Endothelial cell of umbilical vein (primary cell): ENCODE measurements at regions not wholly inside any gene's neighbourhood (a gene's known extent, or its start where the extent isn't known, plus 50 kb on each side); places are given as distances from the start of the nearest gene placed in this dataset.

Experiments
- BruUV-seq: library from RNA; stranded (reverse); fragments of 400-500 nt; replicated peaks from 2 replicates; lab custom pipeline; 2021; lab: Mats Ljungman, UMichigan
- CTCF ChIA-PET: fragments of 300-600, 350-600 bp; sonication (Branson Sonifier 250); formaldehyde crosslinking; loops from one replicate; lab custom pipeline; 2021; ENCODE audit warnings: antibody characterized with exemption, inconsistent platforms; lab: Charles Lee
- POLR2A ChIA-PET: fragments of 300-600, 350-600 bp; sonication (Branson Sonifier 250); formaldehyde crosslinking; loops from one replicate; lab custom pipeline; 2021; ENCODE audit warnings: antibody characterized with exemption, inconsistent platforms; lab: Charles Lee
- DNase-seq: peaks from one replicate; pipeline ENCODE4 v3.0.0-alpha.2; 2011; ENCODE audit warnings: low read depth, low spot score
- FAIRE-seq: peaks from 2 replicates; lab custom pipeline; 2011; peaks lifted over from hg19 to GRCh38; lab: Jason Lieb, UNC
- H2AFZ ChIP-seq: 2 replicates; pipeline ENCODE4 v1.6.0; 2012; ENCODE audit warnings: low read depth, low read length, control low read depth, inconsistent platforms
- H3K27ac ChIP-seq: 2 replicates; pipeline ENCODE4 v1.5.1; 2011; ENCODE audit warnings: low read depth, mild to moderate bottlenecking, control low read depth, low read length, moderate library complexity; ENCODE audit not compliant: insufficient read depth
- H3K27me3 ChIP-seq, 2 experiments: 2 replicates each; pipeline versions ENCODE4 v1.6.0 to v1.6.1; 2011; ENCODE audit warnings: low read length in 2 of 2, mixed read lengths in 1 of 2; ENCODE audit not compliant: control insufficient read depth in 2 of 2, insufficient read depth in 2 of 2
- H3K36me3 ChIP-seq, 2 experiments: 2 replicates in 1 of 2; 3 replicates in 1 of 2; pipeline ENCODE4 v1.5.1; 2011; ENCODE audit warnings: low read length in 2 of 2, mild to moderate bottlenecking in 1 of 2, moderate library complexity in 1 of 2; ENCODE audit not compliant: control insufficient read depth in 2 of 2, insufficient read depth in 2 of 2; ENCODE audit errors: extremely low read depth in 1 of 2
- H3K4me1 ChIP-seq: 3 replicates; pipeline ENCODE4 v1.5.1; 2011; ENCODE audit warnings: mild to moderate bottlenecking, low read length; ENCODE audit not compliant: control insufficient read depth, insufficient read depth; ENCODE audit errors: extremely low read depth
- H3K4me2 ChIP-seq: 2 replicates; pipeline ENCODE4 v1.6.1; 2011; ENCODE audit warnings: low read length, control low read depth, mixed read lengths; ENCODE audit not compliant: insufficient read depth
- H3K4me3 ChIP-seq, 3 experiments: fragments of 200-600 bp in 1 of 3; sonication (generic), shearing (Covaris generic) in 1 of 3; replicated peaks in 1 of 3; 2 replicates each; pipeline ENCODE4 v1.5.1; 2011 to 2016; ENCODE audit warnings: control low read depth in 3 of 3, low read length in 3 of 3, mild to moderate bottlenecking in 2 of 3, inconsistent platforms in 1 of 3, low read depth in 1 of 3, moderate library complexity in 1 of 3; ENCODE audit not compliant: insufficient read depth in 1 of 3
- H3K79me2 ChIP-seq: 2 replicates; pipeline ENCODE4 v1.6.0; 2012; ENCODE audit warnings: low read length, inconsistent platforms; ENCODE audit not compliant: control insufficient read depth, insufficient read depth
- H3K9ac ChIP-seq: replicated peaks from 2 replicates; pipeline ENCODE3; 2011; ENCODE audit warnings: low read length, control low read depth; ENCODE audit not compliant: insufficient read depth; ENCODE audit errors: extremely low read depth
- H3K9me1 ChIP-seq: replicated peaks from 3 replicates; pipeline ENCODE4 v1.6.0; 2011; ENCODE audit warnings: mild to moderate bottlenecking, low read length; ENCODE audit not compliant: control insufficient read depth, insufficient read depth; ENCODE audit errors: extremely low read depth
- H3K9me3 ChIP-seq: replicated peaks from 2 replicates; pipeline ENCODE4 v1.5.1; 2012; ENCODE audit warnings: low read length, inconsistent platforms; ENCODE audit not compliant: control insufficient read depth, insufficient read depth
- H4K20me1 ChIP-seq: replicated peaks from 2 replicates; pipeline ENCODE3; 2011; ENCODE audit warnings: mild to moderate bottlenecking, low read length; ENCODE audit not compliant: control insufficient read depth, insufficient read depth; ENCODE audit errors: extremely low read depth
- CTCF ChIP-seq, 2 donors: IDR thresholded peaks; 1 replicate in 1 of 2; 2 replicates in 1 of 2; pipeline ENCODE4 v1.5.1; 2011; ENCODE audit warnings: low read length in 2 of 2, mild to moderate bottlenecking in 2 of 2, moderate library complexity in 2 of 2, control low read depth in 1 of 2, inconsistent platforms in 1 of 2, low read depth in 1 of 2; ENCODE audit not compliant: insufficient read depth in 1 of 2; ENCODE audit errors: extremely low read depth in 1 of 2
- EZH2 ChIP-seq: IDR thresholded peaks from 2 replicates; pipeline ENCODE4 v1.6.1; 2012; ENCODE audit warnings: borderline replicate concordance, low read depth, mild to moderate bottlenecking, moderate library complexity, low read length, inconsistent platforms; ENCODE audit not compliant: severe bottlenecking
- FOS ChIP-seq: IDR thresholded peaks from 2 replicates; pipeline ENCODE4 v1.6.1; 2011; ENCODE audit warnings: mild to moderate bottlenecking, low read length, moderate library complexity, borderline replicate concordance; ENCODE audit not compliant: insufficient read depth
- GATA2 ChIP-seq: IDR thresholded peaks from 2 replicates; pipeline ENCODE4 v1.7.0; 2011; ENCODE audit warnings: low read depth, mild to moderate bottlenecking, moderate library complexity, mixed read lengths, low read length; ENCODE audit not compliant: insufficient read length, insufficient read depth
- JUN ChIP-seq: IDR thresholded peaks from 2 replicates; pipeline ENCODE4 v1.6.1; 2011; ENCODE audit warnings: borderline replicate concordance, low read depth; ENCODE audit not compliant: insufficient read length, insufficient read depth
- MAX ChIP-seq: IDR thresholded peaks from 2 replicates; pipeline ENCODE4 v1.6.1; 2011; ENCODE audit not compliant: insufficient read depth, insufficient read length
- MYC ChIP-seq: IDR thresholded peaks from one replicate; pipeline ENCODE4 v1.6.1; 2011; ENCODE audit warnings: mild to moderate bottlenecking, low read depth, low read length
- POLR2A ChIP-seq: IDR thresholded peaks from 2 replicates; pipeline ENCODE4 v1.6.1; 2012; ENCODE audit warnings: low read depth, mild to moderate bottlenecking, control low read depth, low read length
- POLR2AphosphoS5 ChIP-seq: IDR thresholded peaks from 2 replicates; pipeline ENCODE4 v1.6.1; 2012; ENCODE audit warnings: low read depth, mild to moderate bottlenecking, control low read depth, low read length, moderate library complexity; ENCODE audit not compliant: insufficient read depth
- dilution Hi-C: fragments of 300-500 bp; cut with MboI; formaldehyde crosslinking; loops from one replicate; pipeline ENCODE4 v1.15.0; 2019; ENCODE audit warnings: low sequenced_read_pairs; ENCODE audit not compliant: extremely low pct_ligation_motif_present
- intact Hi-C: fragments of 100-400 bp; cut with micrococcal nuclease; formaldehyde crosslinking; loops from one replicate; pipeline ENCODE4 v1.10.0; 2022

GRCh38 chr14:41488401-41488800, 118.3 kb upstream of the LRFN5 start:
- Histone ChIP-seq H3K36me3 (no peaks in the 10 kb centered on the region), H3K9ac (no peak overlapping the region), H3K9me3 (peaks cover 4% of the 10 kb centered on the region), H2AFZ (no peak overlapping the region), H3K4me2 (no peak overlapping the region), H3K9me1 (no peaks in the 10 kb centered on the region), H3K4me1 (no peaks in the 10 kb centered on the region), H3K79me2 (no peaks in the 10 kb centered on the region), H3K27ac (no peak overlapping the region), H4K20me1 (no peaks in the 10 kb centered on the region), H3K27me3 (no peaks in the 10 kb centered on the region), H3K4me3 (no peak overlapping the region)
- dilution Hi-C loops: no loop called here
- no TSS peak for BruUV-seq
- intact Hi-C loops: no loop called here
- ChIA-PET CTCF (no interaction called here), POLR2A (no interaction called here)
- DNase-seq (no peak), FAIRE-seq (no peak)
- TF ChIP-seq MAX: no peak
- no peak for TF ChIP-seq CTCF (IDR thresholded peaks at IDR 0.05; ENCODE audit: extremely low read depth in 1 of 2, insufficient read depth in 1 of 2, low read depth in 1 of 2, low read length in 2 of 2)
- TF ChIP-seq GATA2: no peak
- no peak for TF ChIP-seq JUN
- TF ChIP-seq EZH2: no peak
- TF ChIP-seq MYC: no peak
- no peak for TF ChIP-seq POLR2A
- no peak for TF ChIP-seq FOS
- no peak for TF ChIP-seq POLR2AphosphoS5
